ENCODE measurements at regions not wholly inside any gene's neighbourhood (a gene's known extent, or its start where the extent isn't known, plus 50 kb on each side); places are given as distances from the start of the nearest gene placed in this dataset.
A peak's percentile ranks its signal among the peaks of the same experiment; 100 is the strongest.
"Not testable (repeated sequence)": the region's sequence is repeated elsewhere in the genome, so short reads cannot be mapped to it uniquely, and the experiment has no call there.

DNA sequence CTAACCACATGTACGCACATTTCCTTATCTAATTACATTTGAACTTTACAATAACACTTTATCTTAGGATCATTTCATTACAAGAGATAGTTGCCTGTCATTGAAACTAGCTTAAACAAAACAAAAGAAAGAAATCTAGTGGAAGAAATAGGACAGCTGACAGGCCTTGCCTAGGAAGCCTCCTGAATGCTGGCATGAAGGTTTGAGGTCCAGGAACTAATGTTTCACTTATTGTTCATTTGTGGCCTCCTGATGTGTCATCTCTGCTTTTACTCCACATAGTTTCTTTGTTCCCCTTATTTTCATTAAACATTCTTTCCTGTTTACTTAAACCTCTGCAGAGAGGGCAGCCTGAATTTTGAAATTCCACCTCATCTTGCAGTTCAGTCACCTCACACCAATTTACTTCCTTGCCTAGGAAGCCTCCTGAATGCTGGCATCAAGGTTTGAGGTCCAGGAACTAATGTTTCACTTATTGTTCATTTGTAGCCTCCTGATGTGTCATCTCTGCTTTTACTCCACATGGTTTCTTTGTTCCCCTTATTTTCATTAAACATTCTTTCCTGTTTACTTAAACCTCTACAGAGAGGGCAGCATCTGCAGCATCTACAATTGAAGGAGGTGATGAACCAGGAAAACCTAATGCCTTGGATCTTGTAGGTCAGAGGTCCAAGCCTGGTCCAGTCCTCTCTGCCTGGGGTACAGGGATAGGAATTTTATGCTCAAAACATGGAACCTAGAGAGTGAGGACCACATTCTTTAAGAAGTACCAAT is 319.2 kb downstream of the SPATA31A1 start:
- ATAC-seq; intact Hi-C loops (cut with DNase I); H3K36me3 ChIP-seq; DNase-seq; FAIRE-seq; H3K27ac ChIP-seq; H3K4me1 ChIP-seq; H3K9me3 ChIP-seq; H3K4me3 ChIP-seq; H3K27me3 ChIP-seq: not testable (repeated sequence)
- no CpG with 5 or more reads among the region's 1 CpG for WGBS, 2 donors

DNA sequence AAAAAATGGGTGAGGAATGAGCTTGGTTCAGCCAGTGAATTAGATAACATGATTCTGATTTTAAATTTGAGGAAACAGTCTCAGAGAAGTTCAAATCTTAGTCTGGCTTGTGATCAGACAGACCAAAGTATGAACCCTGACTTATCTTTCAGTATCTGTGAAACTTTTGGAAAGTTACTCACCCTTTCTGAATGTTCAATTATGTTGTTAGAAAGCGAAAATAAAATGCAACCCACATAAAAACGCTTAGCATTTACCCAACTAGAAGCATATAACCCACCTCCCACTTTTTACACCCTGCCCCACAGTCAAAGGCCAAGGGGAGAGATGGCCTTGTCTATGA is 319.7 kb downstream of the SPATA31A1 start:
- DNase-seq; H3K9me3 ChIP-seq; intact Hi-C loops (cut with DNase I); FAIRE-seq; H3K4me3 ChIP-seq; H3K27ac ChIP-seq; H3K27me3 ChIP-seq; H3K36me3 ChIP-seq; ATAC-seq; H3K4me1 ChIP-seq: not testable (repeated sequence)
- no CpG with 5 or more reads among the region's 2 CpGs for WGBS, 2 donors

GRCh38 chr9:39678534-39679263 is 323.2 kb downstream of the SPATA31A1 start:
- DNase-seq; H3K4me1 ChIP-seq; intact Hi-C loops (cut with DNase I); H3K27me3 ChIP-seq; H3K4me3 ChIP-seq; H3K9me3 ChIP-seq; ATAC-seq; FAIRE-seq; H3K27ac ChIP-seq; H3K36me3 ChIP-seq: not testable (repeated sequence)
- no CpG with 5 or more reads among the region's 9 CpGs for WGBS, 2 donors

GRCh38 chr9:39680694-39681401 is 325.4 kb downstream of the SPATA31A1 start:
- FAIRE-seq; H3K27ac ChIP-seq; ATAC-seq; H3K4me3 ChIP-seq; H3K27me3 ChIP-seq; DNase-seq; intact Hi-C loops (cut with DNase I); H3K4me1 ChIP-seq; H3K9me3 ChIP-seq; H3K36me3 ChIP-seq: not testable (repeated sequence)
- 46% methylated on average over 2 of the region's 6 CpGs; no CpG with 5 or more reads in 1 of the 2 donors for WGBS, 2 donors

GRCh38 chr9:39728862-39729261 is 373.4 kb downstream of the SPATA31A1 start:
- H3K27me3 ChIP-seq; ATAC-seq; H3K27ac ChIP-seq; H3K4me3 ChIP-seq; DNase-seq; H3K36me3 ChIP-seq; intact Hi-C loops (cut with DNase I); H3K4me1 ChIP-seq; H3K9me3 ChIP-seq; FAIRE-seq: not testable (repeated sequence)
- no CpG with 5 or more reads among the region's 2 CpGs for WGBS, 2 donors

DNA sequence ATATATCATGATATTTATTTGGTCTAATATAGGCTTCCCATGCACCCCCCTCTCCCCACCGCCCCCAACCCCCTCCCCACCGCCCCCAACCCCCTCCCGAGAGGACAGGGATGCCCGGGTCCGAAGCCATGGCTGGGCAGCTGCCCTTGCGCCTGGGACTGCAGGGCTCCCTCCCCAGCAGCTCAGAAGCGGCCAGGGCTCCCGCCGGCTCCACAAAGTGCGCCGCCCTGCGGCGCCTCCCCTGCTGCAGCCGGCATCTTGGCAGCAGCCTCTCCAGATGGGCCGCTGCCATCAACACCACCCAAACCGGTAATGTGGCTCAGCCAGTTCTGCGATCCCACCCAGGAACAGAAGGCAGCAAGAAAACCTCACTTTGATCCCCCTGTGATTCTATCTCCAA is 389.4 kb downstream of the SPATA31A1 start:
- FAIRE-seq: not testable (repeated sequence)

DNA sequence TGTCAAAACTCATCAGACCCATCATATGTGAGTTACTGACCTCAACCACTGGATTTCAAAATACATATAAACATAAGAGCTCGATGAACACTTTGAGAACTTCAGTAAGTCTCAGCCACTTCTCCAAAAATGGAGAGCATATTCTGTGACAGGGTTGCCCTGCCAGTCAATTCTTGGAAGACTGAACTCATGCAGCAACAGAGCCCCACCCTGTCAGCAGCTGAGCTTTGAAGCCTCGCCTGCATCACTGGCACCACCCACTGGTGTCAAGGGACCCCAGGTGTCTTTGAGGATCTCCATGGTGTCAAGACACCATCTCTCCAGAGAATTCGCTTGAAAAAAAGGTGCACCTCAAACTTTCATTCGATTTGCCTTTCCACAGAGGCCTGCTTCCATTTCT is 420.1 kb downstream of the SPATA31A1 start:
- FAIRE-seq; intact Hi-C loops (cut with DNase I): not testable (repeated sequence)

More for the DNA sequence above, 389.4 kb downstream of the SPATA31A1 start:
- H3K36me3 ChIP-seq; ATAC-seq; H3K27ac ChIP-seq; H3K4me3 ChIP-seq; intact Hi-C loops (cut with DNase I); H3K27me3 ChIP-seq; H3K9me3 ChIP-seq; DNase-seq; H3K4me1 ChIP-seq: not testable (repeated sequence)
- 17 to 28% methylated on average over 2 to 3 of the region's 17 CpGs for WGBS, 2 donors

GRCh38 chr9:39791356-39791755 is 435.9 kb downstream of the SPATA31A1 start:
- H3K4me1 ChIP-seq; H3K27me3 ChIP-seq; H3K36me3 ChIP-seq; H3K9me3 ChIP-seq; intact Hi-C loops (cut with DNase I): not testable (repeated sequence)
- peak; percentile 100 for ATAC-seq
- peak overlapping the region in 1 of 4 donors; percentile 54 for H3K27ac ChIP-seq
- FAIRE-seq: peak; percentile 57
- peak overlapping the region in 2 of 4 donors; percentile 22 to 33 for H3K4me3 ChIP-seq
- peak; percentile 38 to 71 (median 59) for DNase-seq
- 4 to 5% methylated on average over 15 to 17 of the region's 31 CpGs for WGBS, 2 donors

More for the DNA sequence above, 420.1 kb downstream of the SPATA31A1 start:
- no CpG with 5 or more reads among the region's 4 CpGs for WGBS, 2 donors
- not testable (repeated sequence) for H3K4me3 ChIP-seq, H3K4me1 ChIP-seq, H3K36me3 ChIP-seq, ATAC-seq, H3K27me3 ChIP-seq, DNase-seq, H3K27ac ChIP-seq, H3K9me3 ChIP-seq

GRCh38 chr9:39797935-39798334 is 442.5 kb downstream of the SPATA31A1 start:
- H3K4me1 ChIP-seq; H3K9me3 ChIP-seq; FAIRE-seq; H3K36me3 ChIP-seq; ATAC-seq; H3K4me3 ChIP-seq; H3K27ac ChIP-seq; intact Hi-C loops (cut with DNase I); H3K27me3 ChIP-seq: not testable (repeated sequence)
- 88 to 100% methylated on average over 1 to 2 of the region's 8 CpGs for WGBS, 2 donors
- peak in 2 of 6 donors; percentile 32 to 41 for DNase-seq

DNA sequence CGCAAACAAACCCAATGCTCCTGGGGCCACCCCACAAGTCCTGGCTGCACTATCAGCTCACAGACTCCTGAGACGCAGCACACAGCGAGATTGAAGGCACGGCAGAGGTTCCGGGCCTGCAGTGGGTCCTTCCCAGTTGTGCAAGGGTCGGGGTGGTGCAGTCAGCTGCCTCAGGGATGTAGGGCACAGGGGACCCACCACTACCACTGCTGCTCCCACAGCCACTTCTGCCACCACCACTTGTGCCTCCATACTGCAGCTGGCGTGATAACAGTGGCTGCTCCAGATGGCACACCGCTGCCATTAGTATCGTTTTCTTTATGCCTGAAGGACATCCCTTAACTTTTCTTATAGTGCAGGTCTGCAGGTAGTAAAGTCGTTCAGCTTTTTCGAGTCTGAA is 443.8 kb downstream of the SPATA31A1 start:
- DNase-seq: peak in 2 of 6 donors; percentile 18 to 30
- H3K4me1 ChIP-seq; H3K4me3 ChIP-seq; H3K27me3 ChIP-seq; intact Hi-C loops (cut with DNase I); FAIRE-seq; H3K27ac ChIP-seq; H3K9me3 ChIP-seq; H3K36me3 ChIP-seq; ATAC-seq: not testable (repeated sequence)
- WGBS, 2 donors: 89 to 98% methylated on average over 3 to 8 of the region's 11 CpGs

DNA sequence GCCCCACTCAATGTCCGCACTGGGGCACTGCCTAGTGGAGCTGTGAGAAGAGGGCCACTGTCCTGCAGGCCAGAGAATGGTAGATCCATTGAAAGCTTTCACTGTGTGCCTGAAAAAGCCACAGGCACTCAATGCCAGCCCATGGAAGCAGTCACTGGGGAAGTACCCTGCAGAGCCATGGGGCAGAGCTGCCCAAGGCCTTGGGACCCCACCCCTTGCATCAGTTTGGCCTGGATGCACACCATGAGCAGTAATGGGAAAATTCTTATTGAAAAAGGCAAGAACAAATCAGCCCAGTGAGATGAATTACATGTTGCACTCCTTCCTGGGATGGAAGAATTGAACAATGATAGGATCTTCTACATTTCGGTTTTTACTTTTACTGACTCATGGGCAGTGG is 447.1 kb downstream of the SPATA31A1 start:
- intact Hi-C loops (cut with DNase I); H3K4me1 ChIP-seq; ATAC-seq; H3K36me3 ChIP-seq; H3K27me3 ChIP-seq; H3K9me3 ChIP-seq; H3K4me3 ChIP-seq; H3K27ac ChIP-seq; FAIRE-seq: not testable (repeated sequence)
- peak in 1 of 6 donors; percentile 20 for DNase-seq
- WGBS, 2 donors: no CpG with 5 or more reads among the region's 2 CpGs
